Thyroid gland (tissue), 4 donors: ENCODE measurements at regions not wholly inside any gene's neighbourhood (a gene's known extent, or its start where the extent isn't known, plus 50 kb on each side); places are given as distances from the start of the nearest gene placed in this dataset.

Experiments used
- DNase-seq, 2 donors: peaks; one replicate each; pipeline ENCODE4 v3.0.0-alpha.2; 2019
- H3K27ac ChIP-seq, 3 donors: fragments of 200-600 bp; sonication (generic); 1 replicate in 2 of 3; 2 replicates in 1 of 3; pipeline ENCODE4 v1.5.1; 2016 to 2019; ENCODE audit warnings: mild to moderate bottlenecking in 1 of 3, moderate library complexity in 1 of 3
- H3K27me3 ChIP-seq: fragments of 200-600 bp; sonication (generic); one replicate; pipeline ENCODE4 v1.5.1; 2019
- H3K36me3 ChIP-seq, 2 donors: fragments of 200-600 bp; sonication (generic); one replicate each; pipeline ENCODE4 v1.5.1; 2016 to 2019
- H3K4me1 ChIP-seq, 2 donors: fragments of 200-600 bp; sonication (generic); one replicate each; pipeline ENCODE4 v1.5.1; 2017 to 2019
- H3K4me3 ChIP-seq, 3 donors: fragments of 200-600 bp; sonication (generic); replicated peaks in 1 of 3; 1 replicate in 2 of 3; 2 replicates in 1 of 3; pipeline ENCODE4 v1.5.1; 2016; ENCODE audit warnings: mild to moderate bottlenecking in 1 of 3
- H3K9me3 ChIP-seq: fragments of 200-600 bp; sonication (generic); one replicate; pipeline ENCODE4 v1.5.1; 2017
- POLR2A ChIP-seq, 2 donors: fragments of 450-650 bp; IDR thresholded peaks; one replicate each; pipeline ENCODE4 v1.6.1; 2017; ENCODE audit warnings: antibody characterized with exemption in 2 of 2, mild to moderate bottlenecking in 2 of 2, moderate library complexity in 1 of 2
- WGBS, 2 donors: methylation state at CpG; one replicate each; pipeline ENCODE4 v1.1.5; 2017; 5-methylcytosine and 5-hydroxymethylcytosine counted together
- intact Hi-C: fragments of 100-400 bp; cut with DNase I; formaldehyde crosslinking; loops from one replicate; pipeline ENCODE4 v1.15.1; 2023
- TF ChIP-seq, protein P1 (sequence below), 6 experiments: fragments of 200-600 bp in 3 of 6; fragments of 450-650 bp in 3 of 6; sonication (generic) in 3 of 6; IDR thresholded peaks; one replicate each; pipeline ENCODE4 v1.5.1; 2016 to 2019; ENCODE audit warnings: antibody characterized with exemption in 6 of 6, mild to moderate bottlenecking in 2 of 6, inconsistent platforms in 1 of 6, moderate library complexity in 1 of 6

DNA sequence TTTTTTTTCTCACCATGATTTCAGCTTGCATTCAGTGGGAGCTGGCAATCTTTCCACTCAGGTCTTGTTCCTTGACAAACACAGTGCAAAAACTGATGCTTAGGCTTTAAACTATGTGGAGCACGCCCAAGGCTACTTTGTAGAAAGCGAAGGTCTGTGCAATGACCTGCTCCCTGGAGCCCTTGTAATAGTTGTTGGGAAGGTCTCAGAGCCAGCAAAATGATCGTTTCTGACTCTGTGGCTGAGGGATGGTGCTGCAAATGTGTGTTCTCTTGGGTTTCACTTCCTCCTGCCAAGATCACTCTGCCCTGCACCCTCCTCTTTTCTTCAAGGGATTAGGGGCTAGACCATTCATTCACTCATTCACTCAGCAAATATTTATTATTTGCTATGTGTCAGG, 249.7 kb upstream of the MAP3K1 start:
- TF ChIP-seq, protein P1, sequence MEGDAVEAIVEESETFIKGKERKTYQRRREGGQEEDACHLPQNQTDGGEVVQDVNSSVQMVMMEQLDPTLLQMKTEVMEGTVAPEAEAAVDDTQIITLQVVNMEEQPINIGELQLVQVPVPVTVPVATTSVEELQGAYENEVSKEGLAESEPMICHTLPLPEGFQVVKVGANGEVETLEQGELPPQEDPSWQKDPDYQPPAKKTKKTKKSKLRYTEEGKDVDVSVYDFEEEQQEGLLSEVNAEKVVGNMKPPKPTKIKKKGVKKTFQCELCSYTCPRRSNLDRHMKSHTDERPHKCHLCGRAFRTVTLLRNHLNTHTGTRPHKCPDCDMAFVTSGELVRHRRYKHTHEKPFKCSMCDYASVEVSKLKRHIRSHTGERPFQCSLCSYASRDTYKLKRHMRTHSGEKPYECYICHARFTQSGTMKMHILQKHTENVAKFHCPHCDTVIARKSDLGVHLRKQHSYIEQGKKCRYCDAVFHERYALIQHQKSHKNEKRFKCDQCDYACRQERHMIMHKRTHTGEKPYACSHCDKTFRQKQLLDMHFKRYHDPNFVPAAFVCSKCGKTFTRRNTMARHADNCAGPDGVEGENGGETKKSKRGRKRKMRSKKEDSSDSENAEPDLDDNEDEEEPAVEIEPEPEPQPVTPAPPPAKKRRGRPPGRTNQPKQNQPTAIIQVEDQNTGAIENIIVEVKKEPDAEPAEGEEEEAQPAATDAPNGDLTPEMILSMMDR (IDR thresholded peaks at IDR 0.05), result no peak
- TF ChIP-seq POLR2A (IDR thresholded peaks at IDR 0.05), result no peak
- WGBS, 2 donors, result 47 to 67% methylated on average over 3 of the region's 3 CpGs
- peaks cover 0 to 3% of the 10 kb centered on the region in 2 donors for H3K4me1 ChIP-seq
- DNase-seq, result no peak
- intact Hi-C loops, result no loop called here
- H3K4me3 ChIP-seq, result no peak overlapping the region
- H3K36me3 ChIP-seq, result no peaks in the 10 kb centered on the region
- no peak overlapping the region for H3K27ac ChIP-seq
- H3K27me3 ChIP-seq, result no peaks in the 10 kb centered on the region
- no peaks in the 10 kb centered on the region for H3K9me3 ChIP-seq

DNA sequence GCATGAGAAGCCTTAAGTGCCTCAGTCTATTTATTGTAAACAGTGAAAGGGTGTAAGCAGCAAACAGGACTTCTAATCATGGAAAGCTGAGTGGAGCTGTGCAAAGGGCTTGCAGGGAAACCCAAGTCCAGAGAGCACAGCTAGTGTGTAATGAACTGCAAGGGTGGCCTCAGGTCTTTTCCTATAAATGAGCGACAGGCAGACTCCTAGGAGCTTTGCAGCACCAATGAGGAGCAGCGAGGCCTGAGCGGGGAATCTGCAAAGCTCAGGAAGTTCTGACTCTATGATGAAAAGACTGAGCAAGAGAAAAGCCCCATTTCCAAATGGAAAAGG, 250.1 kb upstream of the MAP3K1 start:
- H3K36me3 ChIP-seq, result no peaks in the 10 kb centered on the region
- H3K27me3 ChIP-seq, result no peaks in the 10 kb centered on the region
- DNase-seq, result no peak
- H3K4me3 ChIP-seq, result no peak overlapping the region
- peaks cover 0 to 3% of the 10 kb centered on the region in 2 donors for H3K4me1 ChIP-seq
- no peak overlapping the region for H3K27ac ChIP-seq
- intact Hi-C loops, result no loop called here
- WGBS, 2 donors, result 68 to 96% methylated on average over 3 of the region's 3 CpGs
- no peaks in the 10 kb centered on the region for H3K9me3 ChIP-seq
- TF ChIP-seq POLR2A (IDR thresholded peaks at IDR 0.05), result no peak
- TF ChIP-seq, protein P1 (IDR thresholded peaks at IDR 0.05), result no peak

DNA sequence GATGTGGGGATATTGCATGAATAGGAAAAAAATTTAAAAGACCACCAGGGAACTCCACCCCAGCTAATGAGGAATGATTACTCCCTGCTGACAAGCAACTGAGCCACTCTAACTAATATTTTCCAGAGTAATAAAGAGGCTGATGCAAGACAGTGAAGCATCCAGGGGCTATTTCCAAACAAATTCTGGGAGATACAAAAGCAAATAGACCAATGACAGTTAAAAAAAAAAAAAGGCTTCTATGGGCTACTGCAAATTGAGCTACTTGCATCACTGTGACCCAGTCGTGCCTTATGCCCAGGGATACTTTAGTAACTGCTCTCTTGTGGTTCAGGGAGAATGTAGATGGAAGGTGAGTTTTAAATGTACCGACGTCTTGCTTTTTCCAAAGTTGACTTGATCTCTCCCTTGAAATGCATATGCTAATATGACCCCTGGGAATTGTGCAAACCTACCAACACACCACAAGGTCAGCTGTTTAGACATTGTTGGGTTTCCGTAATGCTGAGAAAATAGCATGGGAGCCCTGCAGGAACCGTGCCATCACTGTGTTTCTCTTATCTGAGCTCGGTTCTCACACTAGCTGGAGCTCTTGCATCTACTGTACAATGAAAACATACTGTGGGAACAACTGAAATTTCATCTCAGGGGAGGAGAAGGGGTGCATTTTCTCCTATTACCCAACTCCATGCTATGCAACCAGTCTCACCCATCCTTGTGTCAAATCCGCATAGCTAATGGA, 250.6 kb upstream of the MAP3K1 start:
- Histone ChIP-seq H3K4me3 (no peak overlapping the region), H3K36me3 (no peaks in the 10 kb centered on the region), H3K4me1 (peaks cover 0 to 3% of the 10 kb centered on the region in 2 donors), H3K27ac (no peak overlapping the region), H3K9me3 (no peaks in the 10 kb centered on the region), H3K27me3 (no peaks in the 10 kb centered on the region)
- DNase-seq, result no peak
- WGBS, 2 donors, result 54 to 71% methylated on average over 7 of the region's 7 CpGs
- intact Hi-C loops, result no loop called here
- no peak for TF ChIP-seq POLR2A (IDR thresholded peaks at IDR 0.05)
- TF ChIP-seq, protein P1 (IDR thresholded peaks at IDR 0.05), result no peak

DNA sequence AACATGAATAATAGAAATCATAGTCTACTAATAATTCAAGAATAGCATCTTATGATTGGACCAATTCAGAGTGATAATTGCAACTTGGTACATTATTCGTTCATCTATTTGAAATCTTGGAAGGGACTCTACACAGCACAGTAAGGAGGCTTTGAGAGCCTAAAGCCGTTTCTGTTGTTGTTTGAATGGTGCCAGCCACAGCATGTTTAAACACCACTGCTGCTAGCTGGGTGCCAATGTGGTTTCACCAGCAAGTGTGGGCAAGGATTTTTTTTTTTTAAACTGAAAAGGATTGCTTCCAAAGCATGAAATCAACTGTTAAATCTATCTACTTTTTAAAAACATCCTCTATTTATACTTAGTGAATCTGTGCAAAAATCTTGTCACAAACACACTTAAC, 253.9 kb upstream of the MAP3K1 start:
- Histone ChIP-seq H3K4me1 (peaks cover 0 to 3% of the 10 kb centered on the region in 2 donors), H3K9me3 (no peaks in the 10 kb centered on the region), H3K27me3 (no peaks in the 10 kb centered on the region), H3K36me3 (no peaks in the 10 kb centered on the region), H3K4me3 (no peak overlapping the region), H3K27ac (no peak overlapping the region)
- DNase-seq, result no peak
- intact Hi-C loops, result no loop called here
- TF ChIP-seq, protein P1 (IDR thresholded peaks at IDR 0.05), result no peak
- TF ChIP-seq POLR2A (IDR thresholded peaks at IDR 0.05), result no peak
- WGBS, 2 donors, result 37 to 48% methylated on average over 2 of the region's 2 CpGs

DNA sequence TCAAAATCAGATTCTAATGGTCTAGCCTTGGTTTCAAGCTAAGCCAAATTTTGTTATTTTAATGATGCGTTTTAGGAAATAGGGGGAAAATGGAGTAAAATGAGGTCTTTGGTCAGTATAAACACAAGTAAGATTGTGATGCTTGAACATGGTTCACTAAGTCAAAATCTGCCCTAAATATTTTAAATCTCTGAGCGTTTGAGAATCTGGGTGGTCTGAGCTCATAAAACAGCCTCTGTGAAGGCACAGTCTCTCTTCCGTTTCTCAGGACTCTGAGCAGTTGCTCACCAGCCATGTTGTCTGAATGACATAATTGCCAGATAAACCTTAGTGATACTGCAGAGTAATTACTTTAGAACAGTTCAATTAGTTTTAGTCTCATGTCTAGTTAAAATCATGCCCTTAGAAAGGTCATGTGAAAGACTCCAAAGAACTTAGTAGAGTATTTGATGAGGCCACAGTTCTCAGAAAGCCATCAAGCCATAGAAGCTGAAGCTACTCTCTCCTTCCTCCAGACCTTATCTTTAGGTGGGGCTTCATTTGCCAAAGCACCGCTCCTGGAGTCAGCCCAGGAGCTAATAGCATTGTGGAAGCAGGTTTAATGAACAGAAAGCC, 257.1 kb upstream of the MAP3K1 start:
- no peak for DNase-seq
- Histone ChIP-seq H3K27ac (no peak overlapping the region), H3K4me3 (no peak overlapping the region), H3K27me3 (no peaks in the 10 kb centered on the region), H3K9me3 (no peaks in the 10 kb centered on the region), H3K36me3 (no peaks in the 10 kb centered on the region), H3K4me1 (peaks cover 0 to 3% of the 10 kb centered on the region in 2 donors)
- intact Hi-C loops, result no loop called here
- TF ChIP-seq, protein P1 (IDR thresholded peaks at IDR 0.05), result no peak
- no peak for TF ChIP-seq POLR2A (IDR thresholded peaks at IDR 0.05)
- 85 to 89% methylated on average over 4 of the region's 4 CpGs for WGBS, 2 donors
